ENCODE measurements at regions not wholly inside any gene's neighbourhood (a gene's known extent, or its start where the extent isn't known, plus 50 kb on each side); places are given as distances from the start of the nearest gene placed in this dataset.

- H3K9ac ChIP-seq (ENCODE audit: insufficient read depth in 1 of 2, low read depth in 2 of 2, low read length in 2 of 2): no peak overlapping the region
- no peak overlapping the region for H3K4me3 ChIP-seq
- BruUV-seq (replicated peaks): no TSS peak
- FAIRE-seq (no peak), ATAC-seq (no peak), DNase-seq (ENCODE audit: extremely low read depth in 1 of 4, low spot score in 3 of 4) (no peak)
- POLR2A ChIA-PET: no interaction called here
- intact Hi-C loops (cut with micrococcal nuclease) (loop anchor here (10.0 kb wide), 1 partner anchor 351 kb away; no protein-coding TSS in a partner anchor), in situ Hi-C loops (cut with MboI) (no loop called here)
- no peaks in the 10 kb centered on the region for H4K20me1 ChIP-seq (replicated peaks; ENCODE audit: control insufficient read depth, insufficient read depth, low read length)
- no peaks in the 10 kb centered on the region for H3K9me3 ChIP-seq (replicated peaks; ENCODE audit: control insufficient read depth, insufficient read depth, low read depth, low read length)
- H3K79me2 ChIP-seq (ENCODE audit: control insufficient read depth, insufficient read depth, low read length): no peaks in the 10 kb centered on the region
- H3K27me3 ChIP-seq (ENCODE audit: control insufficient read depth in 2 of 2, insufficient read depth in 2 of 2, low read length in 2 of 2): no peaks in the 10 kb centered on the region
- H3K9me1 ChIP-seq (ENCODE audit: control insufficient read depth, insufficient read depth, low read length): no peaks in the 10 kb centered on the region
- no peak for TF ChIP-seq SRF (CRISPR knock-in tag; IDR thresholded peaks at IDR 0.05)
- TF ChIP-seq YY1 (IDR thresholded peaks at IDR 0.05; ENCODE audit: borderline replicate concordance in 1 of 3, control insufficient read depth in 1 of 3, extremely low read depth in 1 of 3, insufficient read depth in 3 of 3, insufficient read length in 1 of 3, insufficient replicate concordance in 2 of 3, low read depth in 1 of 3, low read length in 2 of 3): no peak
- TF ChIP-seq, protein P1, sequence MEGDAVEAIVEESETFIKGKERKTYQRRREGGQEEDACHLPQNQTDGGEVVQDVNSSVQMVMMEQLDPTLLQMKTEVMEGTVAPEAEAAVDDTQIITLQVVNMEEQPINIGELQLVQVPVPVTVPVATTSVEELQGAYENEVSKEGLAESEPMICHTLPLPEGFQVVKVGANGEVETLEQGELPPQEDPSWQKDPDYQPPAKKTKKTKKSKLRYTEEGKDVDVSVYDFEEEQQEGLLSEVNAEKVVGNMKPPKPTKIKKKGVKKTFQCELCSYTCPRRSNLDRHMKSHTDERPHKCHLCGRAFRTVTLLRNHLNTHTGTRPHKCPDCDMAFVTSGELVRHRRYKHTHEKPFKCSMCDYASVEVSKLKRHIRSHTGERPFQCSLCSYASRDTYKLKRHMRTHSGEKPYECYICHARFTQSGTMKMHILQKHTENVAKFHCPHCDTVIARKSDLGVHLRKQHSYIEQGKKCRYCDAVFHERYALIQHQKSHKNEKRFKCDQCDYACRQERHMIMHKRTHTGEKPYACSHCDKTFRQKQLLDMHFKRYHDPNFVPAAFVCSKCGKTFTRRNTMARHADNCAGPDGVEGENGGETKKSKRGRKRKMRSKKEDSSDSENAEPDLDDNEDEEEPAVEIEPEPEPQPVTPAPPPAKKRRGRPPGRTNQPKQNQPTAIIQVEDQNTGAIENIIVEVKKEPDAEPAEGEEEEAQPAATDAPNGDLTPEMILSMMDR (IDR thresholded peaks at IDR 0.05 in 2 of 3, conservative IDR thresholded peaks at IDR 0.05 in 1 of 3; ENCODE audit: insufficient read depth in 2 of 3, low read depth in 1 of 3, low read length in 3 of 3): no peak
- TF ChIP-seq POLR2G (IDR thresholded peaks at IDR 0.05; ENCODE audit: low read depth, low read length): no peak
- TF ChIP-seq, protein P2, sequence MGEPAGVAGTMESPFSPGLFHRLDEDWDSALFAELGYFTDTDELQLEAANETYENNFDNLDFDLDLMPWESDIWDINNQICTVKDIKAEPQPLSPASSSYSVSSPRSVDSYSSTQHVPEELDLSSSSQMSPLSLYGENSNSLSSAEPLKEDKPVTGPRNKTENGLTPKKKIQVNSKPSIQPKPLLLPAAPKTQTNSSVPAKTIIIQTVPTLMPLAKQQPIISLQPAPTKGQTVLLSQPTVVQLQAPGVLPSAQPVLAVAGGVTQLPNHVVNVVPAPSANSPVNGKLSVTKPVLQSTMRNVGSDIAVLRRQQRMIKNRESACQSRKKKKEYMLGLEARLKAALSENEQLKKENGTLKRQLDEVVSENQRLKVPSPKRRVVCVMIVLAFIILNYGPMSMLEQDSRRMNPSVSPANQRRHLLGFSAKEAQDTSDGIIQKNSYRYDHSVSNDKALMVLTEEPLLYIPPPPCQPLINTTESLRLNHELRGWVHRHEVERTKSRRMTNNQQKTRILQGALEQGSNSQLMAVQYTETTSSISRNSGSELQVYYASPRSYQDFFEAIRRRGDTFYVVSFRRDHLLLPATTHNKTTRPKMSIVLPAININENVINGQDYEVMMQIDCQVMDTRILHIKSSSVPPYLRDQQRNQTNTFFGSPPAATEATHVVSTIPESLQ (CRISPR knock-in tag; IDR thresholded peaks at IDR 0.05): no peak
- H2AFZ ChIP-seq (ENCODE audit: low read depth, low read length): no peak overlapping the region
- no peak overlapping the region for H3K4me2 ChIP-seq (ENCODE audit: insufficient read depth, low read length)
- WGBS (ENCODE audit: insufficient coverage, low coverage, missing lambda C conversion rate): 2% methylated on average over 2 of the region's 2 CpGs
- no peaks in the 10 kb centered on the region for H3K4me1 ChIP-seq (replicated peaks in 1 of 2; ENCODE audit: control insufficient read depth in 2 of 2, insufficient read depth in 2 of 2, low read length in 2 of 2)
- no peak overlapping the region for H3K27ac ChIP-seq (ENCODE audit: extremely low read depth, low read depth, low read length)
- CTCF ChIA-PET (ENCODE audit: low intra/inter-chr PET ratio): no interaction called here
- no peaks in the 10 kb centered on the region for H3K36me3 ChIP-seq (ENCODE audit: control insufficient read depth, insufficient read depth, low read length)
Measured at GRCh38 chr7:91435381-91436059, 171.3 kb downstream of the FZD1 start.
